Cardiac muscle cell (in vitro differentiated cells and primary cell): ENCODE measurements at regions not wholly inside any gene's neighbourhood (a gene's known extent, or its start where the extent isn't known, plus 50 kb on each side); places are given as distances from the start of the nearest gene placed in this dataset.
"Not testable (repeated sequence)": the region's sequence is repeated elsewhere in the genome, so short reads cannot be mapped to it uniquely, and the experiment has no call there.

ENCODE experiments used
- DNase-seq, 2 donors: peaks; one replicate each; pipeline versions ENCODE4 v3.0.0 to v3.0.0-alpha.2; 2010 to 2017; ENCODE audit warnings: low read depth in 1 of 2, low spot score in 1 of 2
- H3K27ac ChIP-seq: fragments of 200-600 bp; sonication (generic); 2 replicates; pipeline ENCODE4 v1.5.1; 2016
- H3K27me3 ChIP-seq: fragments of 200-600 bp; sonication (generic); 2 replicates; pipeline ENCODE4 v1.6.0; 2016; ENCODE audit warnings: control low read depth
- H3K36me3 ChIP-seq: fragments of 200-600 bp; sonication (generic); 2 replicates; pipeline ENCODE4 v1.5.1; 2016; ENCODE audit warnings: control low read depth
- H3K4me1 ChIP-seq: fragments of 200-600 bp; sonication (generic); 2 replicates; pipeline ENCODE4 v1.8.1; 2017; ENCODE audit warnings: low read depth, mild to moderate bottlenecking, mixed run types
- H3K4me3 ChIP-seq: fragments of 200-600 bp; sonication (generic); 2 replicates; pipeline ENCODE4 v1.5.1; 2016; ENCODE audit warnings: mild to moderate bottlenecking
- H3K9me3 ChIP-seq: fragments of 200-600 bp; sonication (generic); 2 replicates; pipeline ENCODE4 v1.5.1; 2017; ENCODE audit warnings: low read depth, mild to moderate bottlenecking, control low read depth
- TF ChIP-seq, protein P1 (sequence below): IDR thresholded peaks from 2 replicates; pipeline ENCODE4 v1.5.1; 2012; ENCODE audit warnings: low read depth, mild to moderate bottlenecking, low read length

DNA sequence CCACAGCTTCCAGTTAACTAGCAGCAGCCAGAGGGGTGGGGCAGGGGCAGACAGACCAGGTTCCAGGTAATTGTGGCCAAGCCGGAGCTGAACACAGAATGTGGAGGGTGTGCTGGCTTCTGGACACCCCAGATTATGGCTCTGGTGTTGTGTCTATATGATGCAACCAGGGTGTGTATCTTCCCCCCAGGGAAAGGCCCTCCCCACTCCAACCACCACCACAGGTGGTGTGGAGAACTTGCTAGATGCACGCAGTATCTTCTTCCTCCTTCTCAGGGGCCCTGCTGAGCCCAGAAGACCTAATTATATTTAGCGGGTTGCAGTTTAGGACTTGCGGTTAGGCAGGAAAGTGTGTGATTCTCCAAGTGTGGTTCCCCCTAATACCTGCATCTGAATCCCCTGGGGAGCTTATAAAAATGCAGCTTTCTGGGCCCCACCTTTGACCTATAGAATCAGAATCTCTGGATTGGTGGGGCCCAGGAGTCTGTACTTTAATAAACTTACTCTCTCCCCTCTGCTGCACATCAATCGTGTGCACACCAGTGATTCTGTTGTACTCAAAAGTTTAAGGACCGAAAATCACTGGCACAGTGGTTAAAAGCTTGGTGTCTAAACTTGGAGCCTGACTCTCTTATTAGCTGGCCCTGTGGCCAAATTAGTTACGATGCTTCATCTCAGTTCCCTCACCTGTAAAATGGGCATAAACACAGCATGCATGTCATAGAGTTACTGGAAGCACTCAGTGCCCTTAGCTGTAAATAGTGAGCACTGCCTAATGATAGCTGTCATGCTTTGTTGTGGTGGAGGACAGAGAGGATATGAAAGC, 379.1 kb upstream of the PROK2 start:
- no peak overlapping the region for H3K4me3 ChIP-seq
- no peak overlapping the region for H3K27ac ChIP-seq
- no peak for DNase-seq
- peaks cover 8% of the 10 kb centered on the region for H3K4me1 ChIP-seq
- H3K36me3 ChIP-seq: no peaks in the 10 kb centered on the region
- H3K9me3 ChIP-seq: no peaks in the 10 kb centered on the region
- TF ChIP-seq, protein P1, sequence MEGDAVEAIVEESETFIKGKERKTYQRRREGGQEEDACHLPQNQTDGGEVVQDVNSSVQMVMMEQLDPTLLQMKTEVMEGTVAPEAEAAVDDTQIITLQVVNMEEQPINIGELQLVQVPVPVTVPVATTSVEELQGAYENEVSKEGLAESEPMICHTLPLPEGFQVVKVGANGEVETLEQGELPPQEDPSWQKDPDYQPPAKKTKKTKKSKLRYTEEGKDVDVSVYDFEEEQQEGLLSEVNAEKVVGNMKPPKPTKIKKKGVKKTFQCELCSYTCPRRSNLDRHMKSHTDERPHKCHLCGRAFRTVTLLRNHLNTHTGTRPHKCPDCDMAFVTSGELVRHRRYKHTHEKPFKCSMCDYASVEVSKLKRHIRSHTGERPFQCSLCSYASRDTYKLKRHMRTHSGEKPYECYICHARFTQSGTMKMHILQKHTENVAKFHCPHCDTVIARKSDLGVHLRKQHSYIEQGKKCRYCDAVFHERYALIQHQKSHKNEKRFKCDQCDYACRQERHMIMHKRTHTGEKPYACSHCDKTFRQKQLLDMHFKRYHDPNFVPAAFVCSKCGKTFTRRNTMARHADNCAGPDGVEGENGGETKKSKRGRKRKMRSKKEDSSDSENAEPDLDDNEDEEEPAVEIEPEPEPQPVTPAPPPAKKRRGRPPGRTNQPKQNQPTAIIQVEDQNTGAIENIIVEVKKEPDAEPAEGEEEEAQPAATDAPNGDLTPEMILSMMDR: no peak
- no peaks in the 10 kb centered on the region for H3K27me3 ChIP-seq

DNA sequence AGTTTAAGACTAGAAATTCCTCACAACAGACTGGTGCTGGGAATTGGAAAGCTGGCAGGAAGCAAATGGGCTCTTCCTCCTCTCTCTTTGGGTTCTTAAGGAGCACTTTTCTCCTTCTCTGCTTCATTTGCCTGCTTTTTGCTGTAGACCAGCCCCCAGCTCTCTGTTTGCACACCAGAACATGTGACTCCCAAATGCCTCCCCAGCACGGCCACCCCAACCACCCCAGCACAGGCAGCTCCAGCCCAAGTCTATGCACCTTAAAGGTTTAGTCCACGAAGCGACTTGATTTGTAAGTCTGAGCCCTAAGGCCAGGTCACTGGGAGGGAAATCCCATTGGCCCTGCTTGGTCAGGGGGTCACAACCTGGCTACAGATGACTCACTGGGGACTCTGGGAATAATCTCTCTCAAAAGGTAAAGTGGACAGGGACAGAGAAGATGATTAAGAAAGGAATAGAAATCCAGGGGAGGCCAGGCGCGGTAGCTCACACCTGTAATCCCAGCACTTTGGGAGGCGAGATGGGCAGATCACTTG, 377.8 kb upstream of the PROK2 start:
- no peaks in the 10 kb centered on the region for H3K27me3 ChIP-seq
- H3K27ac ChIP-seq: no peak overlapping the region
- H3K9me3 ChIP-seq: no peaks in the 10 kb centered on the region
- no peak overlapping the region for H3K4me3 ChIP-seq
- DNase-seq: no peak
- peaks cover 8% of the 10 kb centered on the region for H3K4me1 ChIP-seq
- no peaks in the 10 kb centered on the region for H3K36me3 ChIP-seq
- TF ChIP-seq, protein P1: no peak

DNA sequence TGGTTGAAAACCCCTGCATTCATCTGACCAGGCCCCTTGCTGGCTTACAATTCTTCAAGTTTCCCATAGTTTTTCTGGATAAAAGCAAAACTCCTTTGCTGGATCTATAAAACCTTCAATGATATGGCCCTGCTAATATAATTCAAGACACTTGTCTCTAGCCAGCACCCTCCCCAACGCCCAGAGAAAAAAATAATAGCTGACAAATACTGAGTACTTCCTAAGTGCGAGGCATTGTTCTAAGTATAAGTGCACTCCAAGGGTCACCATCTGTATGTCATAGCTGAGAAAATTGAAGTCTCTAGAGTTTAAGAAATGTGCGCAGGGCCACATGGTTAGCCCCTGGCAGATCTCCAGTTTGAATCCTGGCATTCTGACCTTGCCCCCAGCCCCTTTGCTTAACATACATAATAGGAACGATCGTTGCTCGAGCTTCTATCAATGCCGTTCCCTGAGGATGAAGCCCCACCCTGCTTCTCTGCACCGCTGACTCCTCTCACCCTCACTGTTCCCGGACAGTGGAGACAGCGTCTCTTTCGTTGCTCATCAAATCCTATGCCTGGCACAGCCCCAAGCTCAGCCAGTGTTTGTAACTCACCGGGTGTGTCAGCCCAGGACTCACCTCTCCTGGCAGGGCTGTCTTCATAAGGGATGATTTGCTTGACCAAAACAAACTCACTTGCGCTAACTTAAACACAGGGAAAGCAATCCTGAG, 377.1 kb upstream of the PROK2 start:
- DNase-seq: no peak
- TF ChIP-seq, protein P1: no peak
- peaks cover 8% of the 10 kb centered on the region for H3K4me1 ChIP-seq
- H3K9me3 ChIP-seq: no peaks in the 10 kb centered on the region
- H3K4me3 ChIP-seq: no peak overlapping the region
- H3K27ac ChIP-seq: no peak overlapping the region
- no peaks in the 10 kb centered on the region for H3K36me3 ChIP-seq
- no peaks in the 10 kb centered on the region for H3K27me3 ChIP-seq

DNA sequence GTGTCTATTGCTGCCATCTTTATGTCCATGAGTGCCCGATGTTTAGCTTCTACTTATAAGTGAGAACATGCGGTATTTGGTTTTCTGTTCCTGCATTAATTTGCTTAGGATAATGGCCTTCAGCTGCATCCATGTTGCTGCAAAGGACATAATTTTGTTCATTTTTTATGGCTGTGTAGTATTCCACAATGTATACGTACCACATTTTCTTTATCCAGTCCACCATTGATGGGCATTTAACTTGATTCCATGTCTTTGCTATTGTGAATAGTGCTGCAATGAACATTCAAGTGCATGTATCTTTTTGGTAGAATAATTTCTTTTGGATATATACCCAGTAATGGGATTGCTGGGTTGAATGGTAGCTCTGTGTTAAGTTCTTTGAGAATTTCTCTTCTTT, 376.3 kb upstream of the PROK2 start:
- not testable (repeated sequence) for H3K9me3 ChIP-seq, H3K4me1 ChIP-seq, H3K27ac ChIP-seq, DNase-seq, H3K27me3 ChIP-seq, H3K4me3 ChIP-seq, H3K36me3 ChIP-seq

DNA sequence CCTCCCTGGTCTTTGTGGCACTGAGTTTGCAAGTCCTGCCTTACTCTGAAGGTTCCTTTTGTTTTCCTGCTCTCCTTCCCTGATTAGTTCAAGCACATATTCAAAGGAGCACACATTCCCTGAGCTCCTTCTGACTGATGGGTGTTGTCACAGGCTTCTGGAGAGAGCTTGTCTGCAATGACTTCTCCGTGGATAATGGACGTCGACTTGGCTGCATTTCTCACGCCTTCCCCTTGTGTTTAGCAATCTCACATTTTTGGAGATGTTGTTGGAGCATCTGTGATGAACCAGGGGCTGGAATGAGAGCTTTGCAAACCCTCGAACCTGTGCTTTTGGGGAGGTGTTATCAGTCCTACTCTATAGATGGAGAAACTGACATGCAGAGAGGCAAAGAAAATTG, 375.4 kb upstream of the PROK2 start:
- TF ChIP-seq, protein P1: no peak

DNA sequence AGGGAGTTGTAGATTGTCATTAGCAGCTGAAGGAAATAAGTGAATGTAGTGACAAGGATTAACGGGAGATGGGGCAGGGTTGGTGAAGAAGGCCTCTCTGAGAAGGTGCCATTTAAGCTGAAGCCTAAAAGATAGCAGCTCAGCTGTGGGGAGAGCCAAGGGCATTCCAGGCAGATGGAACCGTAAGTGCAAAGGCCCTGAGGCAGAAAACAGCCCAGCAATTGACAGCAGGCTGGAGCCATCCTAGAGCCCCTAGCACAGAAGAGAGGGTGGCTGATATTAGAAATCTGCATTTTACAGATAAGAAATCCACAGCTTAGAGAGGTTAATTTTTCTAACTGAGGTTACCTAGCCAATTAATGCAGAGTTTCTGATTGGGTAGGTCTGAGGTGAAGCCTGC, 374.5 kb upstream of the PROK2 start:
- Histone ChIP-seq H3K27ac (no peak overlapping the region), H3K4me1 (peaks cover 8% of the 10 kb centered on the region), H3K36me3 (no peaks in the 10 kb centered on the region), H3K27me3 (no peaks in the 10 kb centered on the region), H3K4me3 (no peak overlapping the region), H3K9me3 (no peaks in the 10 kb centered on the region)
- TF ChIP-seq, protein P1: no peak
- no peak for DNase-seq

More for the DNA sequence above, 375.4 kb upstream of the PROK2 start:
- no peaks in the 10 kb centered on the region for H3K36me3 ChIP-seq
- peaks cover 8% of the 10 kb centered on the region for H3K4me1 ChIP-seq
- no peaks in the 10 kb centered on the region for H3K27me3 ChIP-seq
- H3K4me3 ChIP-seq: no peak overlapping the region
- no peaks in the 10 kb centered on the region for H3K9me3 ChIP-seq
- DNase-seq: no peak
- no peak overlapping the region for H3K27ac ChIP-seq
